Endodermal cell (in vitro differentiated cells): ENCODE measurements at regions not wholly inside any gene's neighbourhood (a gene's known extent, or its start where the extent isn't known, plus 50 kb on each side); places are given as distances from the start of the nearest gene placed in this dataset.

Experiments used
- DNase-seq: peaks from one replicate; pipeline ENCODE4 v3.0.0-alpha.2; 2017
- H3K27ac ChIP-seq: 2 replicates; pipeline ENCODE4 v1.5.1; 2013; ENCODE audit warnings: mild to moderate bottlenecking, low read depth, low read length, moderate library complexity
- H3K27me3 ChIP-seq: 2 replicates; pipeline ENCODE4 v1.6.1; 2013; ENCODE audit warnings: mild to moderate bottlenecking, low read length, moderate library complexity; ENCODE audit not compliant: insufficient read depth, control insufficient read depth, poor library complexity, severe bottlenecking
- H3K36me3 ChIP-seq: 2 replicates; pipeline ENCODE4 v1.7.0; 2013; ENCODE audit warnings: mild to moderate bottlenecking, low read length, moderate library complexity; ENCODE audit not compliant: control insufficient read depth, insufficient read depth
- H3K4me1 ChIP-seq: one replicate; pipeline ENCODE4 v1.7.0; 2013; ENCODE audit warnings: low read length; ENCODE audit not compliant: control insufficient read depth, insufficient read depth
- H3K4me3 ChIP-seq: 2 replicates; pipeline ENCODE4 v1.5.1; 2013; ENCODE audit warnings: mild to moderate bottlenecking, low read length, moderate library complexity
- H3K9ac ChIP-seq: 2 replicates; pipeline ENCODE4 v1.6.1; 2013; ENCODE audit warnings: mild to moderate bottlenecking, low read length, moderate library complexity; ENCODE audit not compliant: poor library complexity, severe bottlenecking; ENCODE audit errors: extremely low read depth
- H3K9me3 ChIP-seq: 2 replicates; pipeline ENCODE4 v1.6.1; 2013; ENCODE audit warnings: mild to moderate bottlenecking, low read length, moderate library complexity; ENCODE audit not compliant: control insufficient read depth
- H3K27ac Mint-ChIP-seq: 2 replicates; pipeline ENCODE4 v1.8.0; 2020; ENCODE audit warnings: mixed read lengths
- H3K27me3 Mint-ChIP-seq: 2 replicates; pipeline ENCODE4 v1.8.0; 2021; ENCODE audit warnings: mild to moderate bottlenecking, mixed read lengths; ENCODE audit not compliant: insufficient read depth
- H3K36me3 Mint-ChIP-seq: 2 replicates; pipeline ENCODE4 v1.8.0; 2020; ENCODE audit warnings: low read depth, mixed read lengths
- H3K4me1 Mint-ChIP-seq: 2 replicates; pipeline ENCODE4 v1.8.0; 2020; ENCODE audit warnings: mixed read lengths
- H3K4me3 Mint-ChIP-seq: 2 replicates; pipeline ENCODE4 v1.8.0; 2020; ENCODE audit warnings: mild to moderate bottlenecking, moderate library complexity, mixed read lengths
- H3K9me3 Mint-ChIP-seq: 2 replicates; pipeline ENCODE4 v1.8.0; 2020; ENCODE audit warnings: mild to moderate bottlenecking, mixed read lengths
- CTCF ChIP-seq: fragments of 200-600 bp; sonication (generic); conservative IDR thresholded peaks from 2 replicates; pipeline ENCODE4 v1.5.0; 2021; ENCODE audit warnings: antibody characterized with exemption, mild to moderate bottlenecking
- WGBS, 2 experiments: methylation state at CpG; one replicate each; pipeline versions ENCODE4 v1.1.5 to v1.1.7; 2013; ENCODE audit warnings: missing lambda C conversion rate in 2 of 2, mixed read lengths in 1 of 2; ENCODE audit not compliant: insufficient coverage in 1 of 2, insufficient read length in 1 of 2; 5-methylcytosine and 5-hydroxymethylcytosine counted together

GRCh38 chr17:62191390-62192361 is 126.6 kb upstream of the MED13 start:
- H3K4me1 Mint-ChIP-seq = peaks cover 1% of the 10 kb centered on the region
- no peaks in the 10 kb centered on the region for H3K27me3 ChIP-seq
- no peak overlapping the region for H3K9ac ChIP-seq
- WGBS, 2 experiments = 81 to 92% methylated on average over 10 to 15 of the region's 17 CpGs
- peak overlapping the region; percentile 51 for H3K27ac ChIP-seq
- no peaks in the 10 kb centered on the region for H3K36me3 Mint-ChIP-seq
- TF ChIP-seq CTCF = no peak
- H3K9me3 ChIP-seq = no peaks in the 10 kb centered on the region
- H3K4me3 ChIP-seq = no peak overlapping the region
- DNase-seq = peak; percentile 32
- no peak overlapping the region for H3K4me3 Mint-ChIP-seq
- H3K4me1 ChIP-seq = no peaks in the 10 kb centered on the region
- H3K27me3 Mint-ChIP-seq = peaks cover 28% of the 10 kb centered on the region
- no peak overlapping the region for H3K27ac Mint-ChIP-seq
- no peaks in the 10 kb centered on the region for H3K36me3 ChIP-seq
- peaks cover 4% of the 10 kb centered on the region for H3K9me3 Mint-ChIP-seq

GRCh38 chr17:62189377-62189776 is 124.3 kb upstream of the MED13 start:
- DNase-seq = no peak
- H3K9ac ChIP-seq = no peak overlapping the region
- no peaks in the 10 kb centered on the region for H3K4me1 ChIP-seq
- Mint-ChIP-seq H3K27ac (no peak overlapping the region), H3K4me3 (no peak overlapping the region), H3K27me3 (peaks cover 42% of the 10 kb centered on the region), H3K4me1 (peaks cover 7% of the 10 kb centered on the region), H3K9me3 (no peaks in the 10 kb centered on the region), H3K36me3 (no peaks in the 10 kb centered on the region)
- no peak overlapping the region for H3K4me3 ChIP-seq
- H3K27ac ChIP-seq = no peak overlapping the region
- no peaks in the 10 kb centered on the region for H3K36me3 ChIP-seq
- no peak for TF ChIP-seq CTCF
- no peaks in the 10 kb centered on the region for H3K27me3 ChIP-seq
- WGBS, 2 experiments = 95 to 96% methylated on average over 4 to 5 of the region's 6 CpGs
- H3K9me3 ChIP-seq = no peaks in the 10 kb centered on the region

GRCh38 chr17:62188713-62189112 is 123.6 kb upstream of the MED13 start:
- Histone ChIP-seq H3K36me3 (no peaks in the 10 kb centered on the region), H3K27me3 (no peaks in the 10 kb centered on the region), H3K4me1 (no peaks in the 10 kb centered on the region), H3K9me3 (no peaks in the 10 kb centered on the region), H3K4me3 (no peak overlapping the region), H3K27ac (no peak overlapping the region), H3K9ac (no peak overlapping the region)
- H3K4me1 Mint-ChIP-seq = peaks cover 7% of the 10 kb centered on the region
- no peaks in the 10 kb centered on the region for H3K36me3 Mint-ChIP-seq
- peaks cover 43% of the 10 kb centered on the region for H3K27me3 Mint-ChIP-seq
- no peaks in the 10 kb centered on the region for H3K9me3 Mint-ChIP-seq
- no peak for TF ChIP-seq CTCF
- DNase-seq = no peak
- no peak overlapping the region for H3K27ac Mint-ChIP-seq
- 70 to 83% methylated on average over 3 to 5 of the region's 5 CpGs for WGBS, 2 experiments
- H3K4me3 Mint-ChIP-seq = no peak overlapping the region
